ENCODE measurements at regions not wholly inside any gene's neighbourhood (a gene's known extent, or its start where the extent isn't known, plus 50 kb on each side); places are given as distances from the start of the nearest gene placed in this dataset.

DNA sequence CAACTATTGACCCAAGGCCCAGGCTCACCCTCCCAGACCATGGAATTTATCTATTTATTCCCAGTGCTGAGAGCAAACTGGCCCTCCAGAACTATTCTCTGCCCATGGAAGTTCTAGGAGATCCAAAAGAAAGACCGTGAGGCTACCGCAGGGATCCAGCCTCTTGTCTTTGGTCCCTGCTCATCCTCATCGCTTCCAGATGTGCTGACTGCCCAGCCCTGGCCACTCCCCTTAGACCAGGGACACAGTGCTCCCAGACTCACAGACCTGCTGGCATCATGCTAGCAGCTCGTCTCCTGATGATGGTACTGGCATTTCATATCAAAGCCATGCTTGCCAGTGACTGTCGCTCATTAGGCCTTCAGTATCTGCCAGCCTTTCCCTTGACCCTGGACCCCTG lies 405.7 kb upstream of the PPP2R3A start:
- TF ChIP-seq SOX6 (IDR thresholded peaks at IDR 0.05) (no peak), EZH2 (IDR thresholded peaks at IDR 0.05; ENCODE audit: borderline replicate concordance, low read depth, low read length) (no peak), POU5F1 (IDR thresholded peaks at IDR 0.05; ENCODE audit: borderline replicate concordance, low read depth, low read length, partially characterized antibody) (no peak), ASH1L (IDR thresholded peaks at IDR 0.05; ENCODE audit: borderline replicate concordance, low read depth, partially characterized antibody) (no peak), HDGF (IDR thresholded peaks at IDR 0.05) (no peak), POLR2AphosphoS2 (IDR thresholded peaks at IDR 0.05; ENCODE audit: low read length) (no peak), HLTF (IDR thresholded peaks at IDR 0.05) (no peak), GABPA (tag; conservative IDR thresholded peaks at IDR 0.05; ENCODE audit: low read depth) (no peak), MAZ (CRISPR knock-in tag; conservative IDR thresholded peaks at IDR 0.05 in 1 of 2, IDR thresholded peaks at IDR 0.05 in 1 of 2) (no peak), POLR2AphosphoS5 (IDR thresholded peaks at IDR 0.05; ENCODE audit: control insufficient read depth, insufficient read depth, low read depth, low read length) (no peak), ZNF134 (CRISPR knock-in tag; conservative IDR thresholded peaks at IDR 0.05) (no peak)
- TF ChIP-seq, protein P1, sequence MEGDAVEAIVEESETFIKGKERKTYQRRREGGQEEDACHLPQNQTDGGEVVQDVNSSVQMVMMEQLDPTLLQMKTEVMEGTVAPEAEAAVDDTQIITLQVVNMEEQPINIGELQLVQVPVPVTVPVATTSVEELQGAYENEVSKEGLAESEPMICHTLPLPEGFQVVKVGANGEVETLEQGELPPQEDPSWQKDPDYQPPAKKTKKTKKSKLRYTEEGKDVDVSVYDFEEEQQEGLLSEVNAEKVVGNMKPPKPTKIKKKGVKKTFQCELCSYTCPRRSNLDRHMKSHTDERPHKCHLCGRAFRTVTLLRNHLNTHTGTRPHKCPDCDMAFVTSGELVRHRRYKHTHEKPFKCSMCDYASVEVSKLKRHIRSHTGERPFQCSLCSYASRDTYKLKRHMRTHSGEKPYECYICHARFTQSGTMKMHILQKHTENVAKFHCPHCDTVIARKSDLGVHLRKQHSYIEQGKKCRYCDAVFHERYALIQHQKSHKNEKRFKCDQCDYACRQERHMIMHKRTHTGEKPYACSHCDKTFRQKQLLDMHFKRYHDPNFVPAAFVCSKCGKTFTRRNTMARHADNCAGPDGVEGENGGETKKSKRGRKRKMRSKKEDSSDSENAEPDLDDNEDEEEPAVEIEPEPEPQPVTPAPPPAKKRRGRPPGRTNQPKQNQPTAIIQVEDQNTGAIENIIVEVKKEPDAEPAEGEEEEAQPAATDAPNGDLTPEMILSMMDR (IDR thresholded peaks at IDR 0.05 in 2 of 3, conservative IDR thresholded peaks at IDR 0.05 in 1 of 3; ENCODE audit: insufficient read depth in 2 of 3, low read depth in 1 of 3, low read length in 3 of 3), result no peak
- TF ChIP-seq, protein P2, sequence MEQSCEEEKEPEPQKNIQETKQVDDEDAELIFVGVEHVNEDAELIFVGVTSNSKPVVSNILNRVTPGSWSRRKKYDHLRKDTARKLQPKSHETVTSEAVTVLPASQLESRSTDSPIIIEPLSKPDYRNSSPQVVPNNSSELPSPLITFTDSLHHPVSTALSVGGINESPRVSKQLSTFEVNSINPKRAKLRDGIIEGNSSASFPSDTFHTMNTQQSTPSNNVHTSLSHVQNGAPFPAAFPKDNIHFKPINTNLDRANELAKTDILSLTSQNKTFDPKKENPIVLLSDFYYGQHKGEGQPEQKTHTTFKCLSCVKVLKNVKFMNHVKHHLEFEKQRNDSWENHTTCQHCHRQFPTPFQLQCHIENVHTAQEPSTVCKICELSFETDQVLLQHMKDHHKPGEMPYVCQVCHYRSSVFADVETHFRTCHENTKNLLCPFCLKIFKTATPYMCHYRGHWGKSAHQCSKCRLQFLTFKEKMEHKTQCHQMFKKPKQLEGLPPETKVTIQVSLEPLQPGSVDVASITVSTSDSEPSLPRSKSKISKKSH (CRISPR knock-in tag; IDR thresholded peaks at IDR 0.05), result no peak

All from K562 (cell line).